IMR-90 (cell line): ENCODE measurements at regions not wholly inside any gene's neighbourhood (a gene's known extent, or its start where the extent isn't known, plus 50 kb on each side); places are given as distances from the start of the nearest gene placed in this dataset.

ENCODE experiments used
- ATAC-seq: fragments of 200-7000 bp; cut with Tn5 transposase; 2 replicates; pipeline ENCODE4 v1.9.1; 2020; ENCODE audit warnings: low read depth, mild to moderate bottlenecking, moderate library complexity
- BruUV-seq: library from RNA; stranded (reverse); fragments of 400-500 nt; replicated peaks from 2 replicates; lab custom pipeline; 2021; lab: Mats Ljungman, UMichigan
- CTCF ChIA-PET: fragments of 300-600 bp; formaldehyde crosslinking; extraction: SDS; loops from one replicate; lab custom pipeline; 2021; ENCODE audit warnings: antibody characterized with exemption; lab: Yijun Ruan, JAX
- POLR2A ChIA-PET: fragments of 300-600 bp; sonication (Branson Sonifier 250); formaldehyde crosslinking; loops from one replicate; lab custom pipeline; 2022; ENCODE audit warnings: antibody characterized with exemption; ENCODE audit not compliant: unreplicated experiment; lab: Charles Lee
- DNase-seq: peaks from one replicate; pipeline ENCODE4 v3.0.0; 2013
- H2AFZ ChIP-seq: replicated peaks from 2 replicates; pipeline ENCODE3; 2013; ENCODE audit warnings: low read length, mild to moderate bottlenecking; ENCODE audit not compliant: poor library complexity
- H2AK5ac ChIP-seq: 2 replicates; pipeline ENCODE4 v1.6.1; 2013; ENCODE audit warnings: low read depth, low read length, inconsistent platforms
- H2AK9ac ChIP-seq: replicated peaks from 2 replicates; pipeline ENCODE3; 2013; ENCODE audit warnings: mild to moderate bottlenecking, low read depth, low read length, moderate library complexity; ENCODE audit not compliant: poor library complexity
- H2BK120ac ChIP-seq: 2 replicates; pipeline ENCODE4 v1.6.1; 2013; ENCODE audit warnings: low read depth, low read length, inconsistent platforms
- H2BK15ac ChIP-seq: 3 replicates; pipeline ENCODE4 v1.6.1; 2013; ENCODE audit warnings: low read depth, low read length, inconsistent platforms
- H2BK20ac ChIP-seq: 2 replicates; pipeline ENCODE4 v1.6.1; 2013; ENCODE audit warnings: low read depth, mild to moderate bottlenecking, inconsistent platforms, low read length, moderate library complexity
- H2BK5ac ChIP-seq: 2 replicates; pipeline ENCODE4 v1.6.1; 2013; ENCODE audit warnings: mild to moderate bottlenecking, low read depth, low read length, inconsistent platforms; ENCODE audit not compliant: poor library complexity, severe bottlenecking
- H3K14ac ChIP-seq: replicated peaks from 2 replicates; pipeline ENCODE4 v1.6.1; 2013; ENCODE audit warnings: low read depth, low read length, inconsistent platforms
- H3K18ac ChIP-seq: 2 replicates; pipeline ENCODE4 v1.6.1; 2013; ENCODE audit warnings: low read depth, low read length, control low read depth
- H3K23ac ChIP-seq: 2 replicates; pipeline ENCODE4 v1.6.1; 2013; ENCODE audit warnings: low read depth, low read length, inconsistent platforms
- H3K27ac ChIP-seq: 2 replicates; pipeline ENCODE4 v1.5.1; 2013; ENCODE audit warnings: mild to moderate bottlenecking, control low read depth, low read length; ENCODE audit not compliant: insufficient read depth
- H3K27me3 ChIP-seq: 2 replicates; pipeline ENCODE4 v1.6.1; 2013; ENCODE audit warnings: low read length; ENCODE audit not compliant: control insufficient read depth, insufficient read depth
- H3K36me3 ChIP-seq: 2 replicates; pipeline ENCODE4 v1.6.1; 2013; ENCODE audit warnings: low read length, mixed read lengths; ENCODE audit not compliant: control insufficient read depth, insufficient read depth
- H3K4ac ChIP-seq: 2 replicates; pipeline ENCODE4 v1.6.1; 2013; ENCODE audit warnings: low read depth, low read length, inconsistent platforms
- H3K4me1 ChIP-seq: 2 replicates; pipeline ENCODE4 v1.6.1; 2013; ENCODE audit warnings: low read length, mixed read lengths; ENCODE audit not compliant: control insufficient read depth, insufficient read depth
- H3K4me2 ChIP-seq: 2 replicates; pipeline ENCODE4 v1.6.1; 2013; ENCODE audit warnings: low read depth, mild to moderate bottlenecking, control low read depth, low read length, moderate library complexity
- H3K4me3 ChIP-seq: 2 replicates; pipeline ENCODE4 v1.5.1; 2013; ENCODE audit warnings: low read depth, mild to moderate bottlenecking, control low read depth, low read length, moderate library complexity; ENCODE audit not compliant: insufficient read depth
- H3K56ac ChIP-seq: 2 replicates; pipeline ENCODE4 v1.6.1; 2013; ENCODE audit warnings: low read length, inconsistent platforms; ENCODE audit not compliant: insufficient read depth; ENCODE audit errors: extremely low read depth
- H3K79me1 ChIP-seq, 2 experiments: 2 replicates each; pipeline ENCODE4 v1.6.1; 2013; ENCODE audit warnings: low read length in 2 of 2, inconsistent platforms in 1 of 2, low read depth in 1 of 2
- H3K9ac ChIP-seq: 2 replicates; pipeline ENCODE4 v1.6.1; 2013; ENCODE audit warnings: low read depth, low read length, control low read depth
- H3K9me1 ChIP-seq: 2 replicates; pipeline ENCODE4 v1.6.1; 2013; ENCODE audit warnings: low read length, inconsistent platforms; ENCODE audit not compliant: insufficient read depth
- H3K9me3 ChIP-seq: 2 replicates; pipeline ENCODE4 v1.6.1; 2013; ENCODE audit warnings: low read length; ENCODE audit not compliant: control insufficient read depth, insufficient read depth
- H4K20me1 ChIP-seq: 2 replicates; pipeline ENCODE4 v1.6.1; 2013; ENCODE audit warnings: low read length, inconsistent platforms; ENCODE audit not compliant: insufficient read depth
- H4K5ac ChIP-seq: 2 replicates; pipeline ENCODE4 v1.6.1; 2013; ENCODE audit warnings: mild to moderate bottlenecking, low read depth, low read length, control low read depth
- H4K8ac ChIP-seq, 2 experiments: 2 replicates each; pipeline ENCODE4 v1.6.1; 2013; ENCODE audit warnings: low read depth in 2 of 2, low read length in 2 of 2, control low read depth in 1 of 2, inconsistent platforms in 1 of 2
- H4K91ac ChIP-seq: 2 replicates; pipeline ENCODE4 v1.6.1; 2013; ENCODE audit warnings: low read depth, low read length, inconsistent platforms; ENCODE audit not compliant: insufficient read depth
- RCOR1 ChIP-seq: IDR thresholded peaks from 2 replicates; pipeline ENCODE4 v1.6.1; 2012; ENCODE audit warnings: mild to moderate bottlenecking, low read length, improper control_type of control experiment; ENCODE audit not compliant: insufficient replicate concordance
- SMC3 ChIP-seq: fragments of 150-350 bp; IDR thresholded peaks from 2 replicates; pipeline ENCODE4 v1.6.1; 2016; ENCODE audit warnings: low read depth, mild to moderate bottlenecking, antibody characterized with exemption, low read length, moderate library complexity
- WGBS, 2 experiments: methylation state at CpG; one replicate each; pipeline versions ENCODE4 v1.1.5 to v1.1.7; 2013; ENCODE audit warnings: missing lambda C conversion rate in 2 of 2; ENCODE audit not compliant: insufficient read length in 1 of 2; ENCODE audit errors: extremely low coverage in 2 of 2; 5-methylcytosine and 5-hydroxymethylcytosine counted together
- dilution Hi-C: fragments of 300-500 bp; cut with HindIII; formaldehyde crosslinking; loops from one replicate; pipeline ENCODE4 v1.14.3; 2018; ENCODE audit warnings: low sequenced_read_pairs; ENCODE audit not compliant: unreplicated experiment
- in situ Hi-C: fragments of 300-500 bp; cut with MboI; formaldehyde crosslinking; loops from 3 replicates; pipeline ENCODE4 v1.14.3; 2019; ENCODE audit warnings: low sequenced_read_pairs, inconsistent platforms, mixed read lengths
- intact Hi-C: fragments of 100-400 bp; cut with micrococcal nuclease; formaldehyde crosslinking; loops from 2 replicates; pipeline ENCODE4 v1.10.0; 2022

DNA sequence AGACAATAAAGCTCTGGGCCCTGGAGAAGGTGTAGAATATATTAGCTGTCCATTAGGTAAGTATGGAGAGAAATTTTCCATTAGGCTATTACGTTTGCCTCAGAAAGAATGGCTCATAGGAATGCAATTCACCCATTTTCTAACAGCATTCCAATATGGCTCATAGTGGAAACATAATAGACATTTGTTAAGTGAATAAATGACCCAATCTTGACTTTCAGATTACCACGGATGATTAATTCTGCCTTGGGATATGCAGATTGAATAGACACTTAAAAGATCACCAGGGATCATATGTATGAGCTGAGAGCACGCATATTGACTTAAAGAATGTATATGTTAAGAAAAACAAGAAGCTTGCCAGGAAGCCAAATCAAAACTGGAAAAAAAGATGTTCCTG is 209.1 kb upstream of the CDYL start:
- H3K9ac ChIP-seq = no peak overlapping the region
- ATAC-seq (peak; percentile 64), DNase-seq (peak; percentile 72)
- no peaks in the 10 kb centered on the region for H3K36me3 ChIP-seq
- no peak overlapping the region for H2AK5ac ChIP-seq
- dilution Hi-C loops = no loop called here
- H3K4me3 ChIP-seq = no peak overlapping the region
- H3K18ac ChIP-seq = peak overlapping the region; percentile 91; the same call in 1 of the 2 replicates
- ChIA-PET POLR2A (no interaction called here), CTCF (no interaction called here)
- no peak overlapping the region for H2AK9ac ChIP-seq
- peak overlapping the region; percentile 77; the same call in 1 of the 2 replicates for H2BK20ac ChIP-seq
- BruUV-seq = no TSS peak
- H3K4me2 ChIP-seq = peak overlapping the region; percentile 13; the same call in 1 of the 2 replicates
- H2AFZ ChIP-seq = no peak overlapping the region
- no peaks in the 10 kb centered on the region for H4K20me1 ChIP-seq
- H3K9me1 ChIP-seq = peaks cover 3% of the 10 kb centered on the region; the same call in 1 of the 2 replicates
- no peaks in the 10 kb centered on the region for H3K9me3 ChIP-seq
- H4K91ac ChIP-seq = no peak overlapping the region
- H3K23ac ChIP-seq = no peak overlapping the region
- H3K27me3 ChIP-seq = no peaks in the 10 kb centered on the region
- H3K79me1 ChIP-seq = no peaks in the 10 kb centered on the region
- intact Hi-C loops = no loop called here
- H2BK120ac ChIP-seq = no peak overlapping the region; the same call in 1 of the 2 replicates
- H4K5ac ChIP-seq = no peak overlapping the region; the same call in 1 of the 2 replicates
- no peak overlapping the region for H3K4ac ChIP-seq
- no peak overlapping the region for H3K27ac ChIP-seq
- in situ Hi-C loops = no loop called here
- no peak overlapping the region for H3K56ac ChIP-seq
- 0 out of 2 replicates have a peak, but pooled peaks have one; percentile 5 for TF ChIP-seq SMC3
- TF ChIP-seq RCOR1 = no peak
- WGBS, 2 experiments = no CpG with 5 or more reads among the region's 3 CpGs
- H3K4me1 ChIP-seq = peaks cover 4% of the 10 kb centered on the region
- no peak overlapping the region for H4K8ac ChIP-seq
- H3K14ac ChIP-seq = no peak overlapping the region
- no peak overlapping the region for H2BK5ac ChIP-seq
- H2BK15ac ChIP-seq = 0 out of 3 replicates have a peak overlapping the region, but pooled peaks have one; percentile 11
